AG08395 (cell line): ENCODE measurements at regions not wholly inside any gene's neighbourhood (a gene's known extent, or its start where the extent isn't known, plus 50 kb on each side); places are given as distances from the start of the nearest gene placed in this dataset.
A peak's percentile ranks its signal among the peaks of the same experiment; 100 is the strongest.

Experiments
- DNase-seq: peaks from one replicate; pipeline ENCODE4 v3.0.0; 2012; ENCODE audit warnings: mixed read lengths, low spot score

GRCh38 chr4:14853176-14853943, 148.9 kb upstream of the CPEB2 start:
- DNase-seq = peak; percentile 87

GRCh38 chr4:14855719-14856061, 146.6 kb upstream of the CPEB2 start:
- no peak for DNase-seq

GRCh38 chr4:14856062-14856933, 146.0 kb upstream of the CPEB2 start:
- peak; percentile 93 for DNase-seq

GRCh38 chr4:14856934-14857235, 145.4 kb upstream of the CPEB2 start:
- DNase-seq = no peak

GRCh38 chr4:14857475-14857874, 144.8 kb upstream of the CPEB2 start:
- no peak for DNase-seq

GRCh38 chr4:14857981-14858380, 144.3 kb upstream of the CPEB2 start:
- DNase-seq = no peak

- DNase-seq = peak; percentile 16
Measured at GRCh38 chr4:14862891-14863290, 139.4 kb upstream of the CPEB2 start.

- DNase-seq = no peak
Measured at GRCh38 chr4:14863418-14864364, 138.6 kb upstream of the CPEB2 start.

GRCh38 chr4:14864365-14865030, 137.8 kb upstream of the CPEB2 start:
- no peak for DNase-seq

GRCh38 chr4:14865031-14865366, 137.3 kb upstream of the CPEB2 start:
- no peak for DNase-seq

GRCh38 chr4:14865804-14866203, 136.5 kb upstream of the CPEB2 start:
- no peak for DNase-seq

GRCh38 chr4:14867847-14868246, 134.4 kb upstream of the CPEB2 start:
- DNase-seq = no peak

GRCh38 chr4:14868426-14869395, 133.6 kb upstream of the CPEB2 start:
- DNase-seq = no peak

GRCh38 chr4:14871676-14872430, 130.4 kb upstream of the CPEB2 start:
- DNase-seq = peak; percentile 9

GRCh38 chr4:14874990-14875389, 127.3 kb upstream of the CPEB2 start:
- DNase-seq = no peak

GRCh38 chr4:14877246-14878225, 124.7 kb upstream of the CPEB2 start:
- DNase-seq = no peak

GRCh38 chr4:14878681-14879080, 123.6 kb upstream of the CPEB2 start:
- DNase-seq = no peak

- no peak for DNase-seq
Measured at GRCh38 chr4:14879683-14880082, 122.6 kb upstream of the CPEB2 start.

GRCh38 chr4:14880805-14881204, 121.5 kb upstream of the CPEB2 start:
- no peak for DNase-seq
